ENCODE measurements at regions not wholly inside any gene's neighbourhood (a gene's known extent, or its start where the extent isn't known, plus 50 kb on each side); places are given as distances from the start of the nearest gene placed in this dataset.

DNA sequence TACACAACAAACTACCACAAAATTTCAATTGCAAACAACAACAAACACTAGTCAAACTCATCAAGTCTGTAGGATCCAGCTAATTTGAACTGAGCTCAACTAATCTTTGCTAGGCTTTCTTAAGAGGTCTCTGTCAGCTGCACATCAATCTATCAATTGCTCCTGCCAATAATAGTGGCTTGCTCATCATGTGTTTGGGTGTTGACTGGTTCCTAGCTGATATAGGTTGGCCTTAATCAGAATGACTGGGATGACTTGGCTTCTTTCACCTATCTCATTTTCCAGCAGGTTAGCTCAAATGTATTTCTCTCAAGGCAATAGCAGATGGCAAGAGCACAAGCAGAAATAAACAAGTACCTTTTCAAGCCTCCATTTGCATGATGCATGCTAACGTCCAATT is 370.3 kb upstream of the NFE2L3 start:
- H3K4me1 ChIP-seq (ENCODE audit: low read length) = no peaks in the 10 kb centered on the region
- H2AFZ ChIP-seq (ENCODE audit: low read depth, low read length) = no peak overlapping the region
- no peak overlapping the region for H3K9ac ChIP-seq (ENCODE audit: low read length)
- no peaks in the 10 kb centered on the region for H4K20me1 ChIP-seq (ENCODE audit: insufficient read depth, low read length)
- no peaks in the 10 kb centered on the region for H3K36me3 ChIP-seq (replicated peaks; ENCODE audit: low read depth, low read length)
- H3K27ac ChIP-seq (ENCODE audit: low read length) = no peak overlapping the region
- no peak overlapping the region for H3K4me2 ChIP-seq (ENCODE audit: low read length)
- TF ChIP-seq, protein P1, sequence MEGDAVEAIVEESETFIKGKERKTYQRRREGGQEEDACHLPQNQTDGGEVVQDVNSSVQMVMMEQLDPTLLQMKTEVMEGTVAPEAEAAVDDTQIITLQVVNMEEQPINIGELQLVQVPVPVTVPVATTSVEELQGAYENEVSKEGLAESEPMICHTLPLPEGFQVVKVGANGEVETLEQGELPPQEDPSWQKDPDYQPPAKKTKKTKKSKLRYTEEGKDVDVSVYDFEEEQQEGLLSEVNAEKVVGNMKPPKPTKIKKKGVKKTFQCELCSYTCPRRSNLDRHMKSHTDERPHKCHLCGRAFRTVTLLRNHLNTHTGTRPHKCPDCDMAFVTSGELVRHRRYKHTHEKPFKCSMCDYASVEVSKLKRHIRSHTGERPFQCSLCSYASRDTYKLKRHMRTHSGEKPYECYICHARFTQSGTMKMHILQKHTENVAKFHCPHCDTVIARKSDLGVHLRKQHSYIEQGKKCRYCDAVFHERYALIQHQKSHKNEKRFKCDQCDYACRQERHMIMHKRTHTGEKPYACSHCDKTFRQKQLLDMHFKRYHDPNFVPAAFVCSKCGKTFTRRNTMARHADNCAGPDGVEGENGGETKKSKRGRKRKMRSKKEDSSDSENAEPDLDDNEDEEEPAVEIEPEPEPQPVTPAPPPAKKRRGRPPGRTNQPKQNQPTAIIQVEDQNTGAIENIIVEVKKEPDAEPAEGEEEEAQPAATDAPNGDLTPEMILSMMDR (IDR thresholded peaks at IDR 0.05; ENCODE audit: low read depth, low read length) = no peak
- TF ChIP-seq EZH2phosphoT487 (IDR thresholded peaks at IDR 0.05; ENCODE audit: low read depth) = no peak
- H3K79me2 ChIP-seq (ENCODE audit: low read length) = no peaks in the 10 kb centered on the region
- no peak overlapping the region for H3K4me3 ChIP-seq (ENCODE audit: low read length)
- H3K9me3 ChIP-seq (ENCODE audit: insufficient read depth, low read length) = no peaks in the 10 kb centered on the region
- H3K27me3 ChIP-seq (ENCODE audit: low read depth, low read length) = no peaks in the 10 kb centered on the region

DNA sequence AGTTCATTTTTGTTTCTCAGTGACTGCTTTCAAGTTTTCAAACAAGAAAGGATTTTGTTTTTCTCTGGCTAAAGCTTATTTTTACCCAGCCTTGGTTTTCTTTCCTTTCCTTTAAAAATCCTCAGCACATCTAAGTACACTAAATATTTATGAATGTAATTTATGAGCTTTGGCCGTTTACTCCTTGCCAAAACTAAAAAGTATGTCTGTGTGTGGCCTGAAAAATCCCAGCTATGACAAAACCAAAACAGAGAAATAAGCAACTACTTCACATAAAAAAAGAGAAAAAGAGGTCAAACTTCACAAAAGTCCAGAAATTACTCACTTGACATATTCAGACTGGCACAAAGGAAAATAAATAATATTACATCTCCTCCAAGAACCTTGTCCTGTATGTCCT is 365.1 kb upstream of the NFE2L3 start:
- no peak overlapping the region for H3K9ac ChIP-seq (ENCODE audit: low read length)
- H3K4me2 ChIP-seq (ENCODE audit: low read length) = no peak overlapping the region
- no peaks in the 10 kb centered on the region for H4K20me1 ChIP-seq (ENCODE audit: insufficient read depth, low read length)
- no peak overlapping the region for H3K4me3 ChIP-seq (ENCODE audit: low read length)
- H3K9me3 ChIP-seq (ENCODE audit: insufficient read depth, low read length) = no peaks in the 10 kb centered on the region
- TF ChIP-seq, protein P1 (IDR thresholded peaks at IDR 0.05; ENCODE audit: low read depth, low read length) = no peak
- TF ChIP-seq EZH2phosphoT487 (IDR thresholded peaks at IDR 0.05; ENCODE audit: low read depth) = no peak
- H3K27ac ChIP-seq (ENCODE audit: low read length) = no peak overlapping the region
- no peaks in the 10 kb centered on the region for H3K4me1 ChIP-seq (ENCODE audit: low read length)
- no peaks in the 10 kb centered on the region for H3K27me3 ChIP-seq (ENCODE audit: low read depth, low read length)
- H3K79me2 ChIP-seq (ENCODE audit: low read length) = no peaks in the 10 kb centered on the region
- no peak overlapping the region for H2AFZ ChIP-seq (ENCODE audit: low read depth, low read length)
- no peaks in the 10 kb centered on the region for H3K36me3 ChIP-seq (replicated peaks; ENCODE audit: low read depth, low read length)

DNA sequence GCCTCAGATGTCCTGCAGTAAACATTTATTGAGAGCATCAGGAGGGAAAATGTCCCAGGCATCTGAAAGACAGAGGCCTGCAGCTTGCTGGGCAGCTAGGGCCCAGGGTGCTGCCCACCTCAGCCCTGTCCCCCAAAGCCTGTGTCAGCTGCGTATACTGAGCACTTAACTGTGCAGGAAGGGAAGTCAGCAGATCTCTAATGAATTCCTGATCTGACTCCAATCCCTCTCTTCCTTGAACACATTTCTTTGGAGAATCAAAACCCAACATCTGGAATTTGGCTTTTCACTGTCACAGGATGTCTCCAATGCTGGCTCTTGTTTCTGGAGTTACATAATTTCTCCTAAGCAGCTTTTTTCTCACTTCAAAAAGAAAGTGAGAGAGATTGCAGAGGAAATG is 364.7 kb upstream of the NFE2L3 start:
- Histone ChIP-seq H4K20me1 (ENCODE audit: insufficient read depth, low read length) (no peaks in the 10 kb centered on the region), H3K27ac (ENCODE audit: low read length) (no peak overlapping the region), H3K79me2 (ENCODE audit: low read length) (no peaks in the 10 kb centered on the region), H3K36me3 (replicated peaks; ENCODE audit: low read depth, low read length) (no peaks in the 10 kb centered on the region), H2AFZ (ENCODE audit: low read depth, low read length) (no peak overlapping the region), H3K4me1 (ENCODE audit: low read length) (no peaks in the 10 kb centered on the region), H3K9me3 (ENCODE audit: insufficient read depth, low read length) (no peaks in the 10 kb centered on the region), H3K4me2 (ENCODE audit: low read length) (no peak overlapping the region), H3K27me3 (ENCODE audit: low read depth, low read length) (no peaks in the 10 kb centered on the region), H3K4me3 (ENCODE audit: low read length) (no peak overlapping the region), H3K9ac (ENCODE audit: low read length) (no peak overlapping the region)
- no peak for TF ChIP-seq EZH2phosphoT487 (IDR thresholded peaks at IDR 0.05; ENCODE audit: low read depth)
- TF ChIP-seq, protein P1 (IDR thresholded peaks at IDR 0.05; ENCODE audit: low read depth, low read length) = no peak

DNA sequence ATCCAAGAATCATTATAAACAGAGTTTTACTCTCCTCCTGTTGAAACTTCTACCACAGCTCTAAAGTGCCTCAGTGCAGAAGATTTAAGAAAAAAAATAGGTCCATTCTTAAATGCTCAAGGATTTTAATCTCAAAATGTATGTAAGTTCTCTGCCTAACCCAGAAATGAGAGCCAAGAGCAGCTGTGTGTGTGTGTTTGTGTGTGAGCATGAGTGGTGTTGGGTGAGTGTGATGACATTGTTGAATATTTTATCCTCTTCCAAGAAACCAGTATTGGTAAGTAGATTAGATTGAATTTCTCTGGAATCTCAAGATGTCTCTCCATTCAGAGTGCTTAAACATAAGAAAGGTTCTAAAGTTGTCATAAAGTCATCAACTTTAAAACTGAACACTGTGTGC is 363.6 kb upstream of the NFE2L3 start:
- Histone ChIP-seq H3K4me3 (ENCODE audit: low read length) (no peak overlapping the region), H4K20me1 (ENCODE audit: insufficient read depth, low read length) (no peaks in the 10 kb centered on the region), H3K4me2 (ENCODE audit: low read length) (no peak overlapping the region), H3K9ac (ENCODE audit: low read length) (no peak overlapping the region), H3K79me2 (ENCODE audit: low read length) (no peaks in the 10 kb centered on the region), H3K4me1 (ENCODE audit: low read length) (no peaks in the 10 kb centered on the region), H3K36me3 (replicated peaks; ENCODE audit: low read depth, low read length) (no peaks in the 10 kb centered on the region), H3K9me3 (ENCODE audit: insufficient read depth, low read length) (no peaks in the 10 kb centered on the region), H3K27ac (ENCODE audit: low read length) (no peak overlapping the region), H2AFZ (ENCODE audit: low read depth, low read length) (no peak overlapping the region), H3K27me3 (ENCODE audit: low read depth, low read length) (no peaks in the 10 kb centered on the region)
- TF ChIP-seq, protein P1 (IDR thresholded peaks at IDR 0.05; ENCODE audit: low read depth, low read length) = no peak
- TF ChIP-seq EZH2phosphoT487 (IDR thresholded peaks at IDR 0.05; ENCODE audit: low read depth) = no peak

All from OCI-LY3 (cell line).